ENCODE measurements at regions not wholly inside any gene's neighbourhood (a gene's known extent, or its start where the extent isn't known, plus 50 kb on each side); places are given as distances from the start of the nearest gene placed in this dataset.

DNA sequence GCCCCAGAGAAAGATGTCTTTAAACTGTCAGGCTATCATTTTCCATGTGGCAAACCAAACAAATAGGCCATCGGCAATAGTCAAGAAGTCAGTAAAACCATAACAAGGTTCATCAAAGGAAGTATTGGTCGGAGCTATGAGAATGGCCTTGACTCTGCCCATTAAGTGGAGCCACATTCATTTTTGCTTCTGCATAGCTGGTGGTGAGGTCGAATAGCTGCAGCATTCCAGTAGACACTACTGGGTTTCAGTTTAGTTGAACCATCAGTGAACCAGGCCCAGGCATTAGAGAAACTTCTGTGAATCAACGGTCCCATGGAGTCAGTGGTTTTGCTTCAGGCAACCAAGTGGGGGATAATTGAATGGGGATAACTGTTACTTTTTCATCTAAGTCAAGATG is 92.0 kb upstream of the MED14 start:
- Mint-ChIP-seq H3K4me3 (no peak overlapping the region), H3K27ac (no peak overlapping the region)
- H2BK15ac ChIP-seq (ENCODE audit: low read depth, low read length) = no peak overlapping the region

More for the DNA sequence above, 92.0 kb upstream of the MED14 start:
- no CpG with 5 or more reads among the region's 4 CpGs for WGBS (ENCODE audit: extremely low coverage, insufficient read length, low lambda C conversion rate)
- Histone ChIP-seq H3K9me3 (ENCODE audit: control insufficient read depth, low read depth, low read length) (no peaks in the 10 kb centered on the region), H4K8ac (replicated peaks; ENCODE audit: insufficient read length, low read depth, low read length) (no peak overlapping the region), H2BK5ac (ENCODE audit: insufficient read length, low read length) (no peak overlapping the region), H3K79me1 (ENCODE audit: insufficient read depth, low read depth, low read length, poor library complexity, severe bottlenecking) (no peaks in the 10 kb centered on the region), H4K91ac (ENCODE audit: insufficient read length, low read depth, low read length) (no peak overlapping the region), H3K4me1 (ENCODE audit: insufficient read depth, low read length) (no peaks in the 10 kb centered on the region), H2BK120ac (ENCODE audit: low read depth, low read length, poor library complexity, severe bottlenecking) (no peak overlapping the region), H3K27ac (ENCODE audit: insufficient read length, low read depth, low read length) (no peak overlapping the region), H4K20me1 (ENCODE audit: control insufficient read depth, insufficient read depth, insufficient read length) (no peaks in the 10 kb centered on the region), H3K14ac (ENCODE audit: insufficient read depth, low read length) (no peak overlapping the region), H3K27me3 (ENCODE audit: insufficient read depth, low read length) (no peaks in the 10 kb centered on the region), H3K9ac (ENCODE audit: extremely low read depth, insufficient read length, low read length) (no peak overlapping the region), H2AFZ (ENCODE audit: low read length) (no peak overlapping the region), H3K79me2 (ENCODE audit: insufficient read depth, low read length) (no peaks in the 10 kb centered on the region), H2BK20ac (ENCODE audit: low read depth, low read length, poor library complexity, severe bottlenecking) (no peak overlapping the region), H3K4me2 (ENCODE audit: insufficient read depth, insufficient read length, low read length) (no peak overlapping the region), H4K5ac (ENCODE audit: insufficient read length, low read depth, low read length) (no peak overlapping the region), H3K4ac (ENCODE audit: low read depth, low read length) (no peak overlapping the region), H2AK5ac (ENCODE audit: insufficient read length, low read length) (no peak overlapping the region), H3K23ac (ENCODE audit: insufficient read length, low read depth, low read length) (no peak overlapping the region), H3K18ac (ENCODE audit: insufficient read length, low read depth, low read length) (no peak overlapping the region), H3T11ph (ENCODE audit: low read length) (no peak overlapping the region), H3K56ac (ENCODE audit: insufficient read length, low read depth, low read length) (no peak overlapping the region), H3K23me2 (ENCODE audit: insufficient read length, low read depth, low read length, poor library complexity, severe bottlenecking) (no peaks in the 10 kb centered on the region), H2BK12ac (ENCODE audit: insufficient read length, low read depth, low read length) (no peak overlapping the region)
- H3K36me3 Mint-ChIP-seq (ENCODE audit: insufficient read depth in 1 of 3, low read depth in 3 of 3) = peaks cover 9 to 18% (median 16%) of the 10 kb centered on the region in 3 experiments
- no peaks in the 10 kb centered on the region for H3K4me1 Mint-ChIP-seq
- H3K9me3 Mint-ChIP-seq = peaks cover 62 to 72% of the 10 kb centered on the region in 2 experiments
- H3K27me3 Mint-ChIP-seq (ENCODE audit: low read depth) = no peaks in the 10 kb centered on the region
- no peak for DNase-seq
- TF ChIP-seq, protein P1, sequence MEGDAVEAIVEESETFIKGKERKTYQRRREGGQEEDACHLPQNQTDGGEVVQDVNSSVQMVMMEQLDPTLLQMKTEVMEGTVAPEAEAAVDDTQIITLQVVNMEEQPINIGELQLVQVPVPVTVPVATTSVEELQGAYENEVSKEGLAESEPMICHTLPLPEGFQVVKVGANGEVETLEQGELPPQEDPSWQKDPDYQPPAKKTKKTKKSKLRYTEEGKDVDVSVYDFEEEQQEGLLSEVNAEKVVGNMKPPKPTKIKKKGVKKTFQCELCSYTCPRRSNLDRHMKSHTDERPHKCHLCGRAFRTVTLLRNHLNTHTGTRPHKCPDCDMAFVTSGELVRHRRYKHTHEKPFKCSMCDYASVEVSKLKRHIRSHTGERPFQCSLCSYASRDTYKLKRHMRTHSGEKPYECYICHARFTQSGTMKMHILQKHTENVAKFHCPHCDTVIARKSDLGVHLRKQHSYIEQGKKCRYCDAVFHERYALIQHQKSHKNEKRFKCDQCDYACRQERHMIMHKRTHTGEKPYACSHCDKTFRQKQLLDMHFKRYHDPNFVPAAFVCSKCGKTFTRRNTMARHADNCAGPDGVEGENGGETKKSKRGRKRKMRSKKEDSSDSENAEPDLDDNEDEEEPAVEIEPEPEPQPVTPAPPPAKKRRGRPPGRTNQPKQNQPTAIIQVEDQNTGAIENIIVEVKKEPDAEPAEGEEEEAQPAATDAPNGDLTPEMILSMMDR (conservative IDR thresholded peaks at IDR 0.05) = no peak
